ENCODE measurements at regions not wholly inside any gene's neighbourhood (a gene's known extent, or its start where the extent isn't known, plus 50 kb on each side); places are given as distances from the start of the nearest gene placed in this dataset.

DNA sequence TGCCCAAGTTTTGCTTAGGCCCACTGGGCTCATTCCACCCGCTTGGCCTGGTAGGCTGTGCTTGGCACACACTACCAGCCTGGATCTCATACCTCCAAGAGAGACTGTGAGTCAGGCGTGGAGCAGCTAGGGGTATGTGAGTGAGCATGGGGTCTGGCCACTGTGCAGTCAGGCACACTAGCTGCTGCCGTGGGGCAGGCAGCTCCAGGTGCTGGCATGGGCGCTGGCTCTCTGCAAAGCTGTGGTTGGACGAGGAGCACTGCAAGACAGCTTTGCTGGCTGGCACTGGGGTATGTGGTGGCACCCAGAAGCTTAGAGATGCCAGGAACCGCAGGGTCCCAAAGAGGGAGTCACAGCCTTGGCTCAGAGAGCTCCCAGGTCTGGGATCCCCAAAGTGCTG lies 377.8 kb downstream of the KCTD8 start:
- FAIRE-seq (no peak), DNase-seq (ENCODE audit: low read depth, low spot score) (no peak)
- Histone ChIP-seq H3K79me2 (ENCODE audit: control insufficient read depth, insufficient read depth, low read length) (no peaks in the 10 kb centered on the region), H3K4me2 (ENCODE audit: control insufficient read depth, extremely low read depth, insufficient read depth, low read depth, low read length) (no peak overlapping the region), H3K9me1 (ENCODE audit: control insufficient read depth, extremely low read depth, insufficient read depth, low read length) (no peaks in the 10 kb centered on the region), H4K20me1 (ENCODE audit: control insufficient read depth, extremely low read depth, insufficient read depth, low read length) (no peaks in the 10 kb centered on the region), H3K27me3 (ENCODE audit: control insufficient read depth, extremely low read depth, insufficient read depth, low read length) (no peaks in the 10 kb centered on the region), H3K9me3 (ENCODE audit: control insufficient read depth, low read depth, low read length) (no peaks in the 10 kb centered on the region), H3K27ac (ENCODE audit: control insufficient read depth, insufficient read depth, low read length) (no peak overlapping the region), H2AFZ (ENCODE audit: control insufficient read depth, low read length) (no peak overlapping the region), H3K36me3 (ENCODE audit: control insufficient read depth in 2 of 2, extremely low read depth in 1 of 2, insufficient read depth in 2 of 2, low read length in 2 of 2) (no peaks in the 10 kb centered on the region), H3K4me1 (ENCODE audit: control insufficient read depth, extremely low read depth, insufficient read depth, low read length) (no peaks in the 10 kb centered on the region), H3K9ac (ENCODE audit: control insufficient read depth, extremely low read depth, insufficient read depth, low read length) (no peak overlapping the region), H3K4me3 (ENCODE audit: control insufficient read depth in 2 of 3, extremely low read depth in 1 of 3, insufficient read depth in 2 of 3, low read depth in 1 of 3, low read length in 3 of 3) (no peak overlapping the region)
- dilution Hi-C loops (cut with MboI; ENCODE audit: extremely low pct_ligation_motif_present, low sequenced_read_pairs), result no loop called here
- TF ChIP-seq, protein P1, sequence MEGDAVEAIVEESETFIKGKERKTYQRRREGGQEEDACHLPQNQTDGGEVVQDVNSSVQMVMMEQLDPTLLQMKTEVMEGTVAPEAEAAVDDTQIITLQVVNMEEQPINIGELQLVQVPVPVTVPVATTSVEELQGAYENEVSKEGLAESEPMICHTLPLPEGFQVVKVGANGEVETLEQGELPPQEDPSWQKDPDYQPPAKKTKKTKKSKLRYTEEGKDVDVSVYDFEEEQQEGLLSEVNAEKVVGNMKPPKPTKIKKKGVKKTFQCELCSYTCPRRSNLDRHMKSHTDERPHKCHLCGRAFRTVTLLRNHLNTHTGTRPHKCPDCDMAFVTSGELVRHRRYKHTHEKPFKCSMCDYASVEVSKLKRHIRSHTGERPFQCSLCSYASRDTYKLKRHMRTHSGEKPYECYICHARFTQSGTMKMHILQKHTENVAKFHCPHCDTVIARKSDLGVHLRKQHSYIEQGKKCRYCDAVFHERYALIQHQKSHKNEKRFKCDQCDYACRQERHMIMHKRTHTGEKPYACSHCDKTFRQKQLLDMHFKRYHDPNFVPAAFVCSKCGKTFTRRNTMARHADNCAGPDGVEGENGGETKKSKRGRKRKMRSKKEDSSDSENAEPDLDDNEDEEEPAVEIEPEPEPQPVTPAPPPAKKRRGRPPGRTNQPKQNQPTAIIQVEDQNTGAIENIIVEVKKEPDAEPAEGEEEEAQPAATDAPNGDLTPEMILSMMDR (optimal IDR thresholded peaks at IDR 0.05 in 1 of 3, IDR thresholded peaks at IDR 0.05 in 1 of 3, conservative IDR thresholded peaks at IDR 0.05 in 1 of 3; ENCODE audit: extremely low read depth in 1 of 3, insufficient read depth in 2 of 3, low read length in 3 of 3), result no peak
- no peak for TF ChIP-seq EZH2 (IDR thresholded peaks at IDR 0.05; ENCODE audit: low read length)

DNA sequence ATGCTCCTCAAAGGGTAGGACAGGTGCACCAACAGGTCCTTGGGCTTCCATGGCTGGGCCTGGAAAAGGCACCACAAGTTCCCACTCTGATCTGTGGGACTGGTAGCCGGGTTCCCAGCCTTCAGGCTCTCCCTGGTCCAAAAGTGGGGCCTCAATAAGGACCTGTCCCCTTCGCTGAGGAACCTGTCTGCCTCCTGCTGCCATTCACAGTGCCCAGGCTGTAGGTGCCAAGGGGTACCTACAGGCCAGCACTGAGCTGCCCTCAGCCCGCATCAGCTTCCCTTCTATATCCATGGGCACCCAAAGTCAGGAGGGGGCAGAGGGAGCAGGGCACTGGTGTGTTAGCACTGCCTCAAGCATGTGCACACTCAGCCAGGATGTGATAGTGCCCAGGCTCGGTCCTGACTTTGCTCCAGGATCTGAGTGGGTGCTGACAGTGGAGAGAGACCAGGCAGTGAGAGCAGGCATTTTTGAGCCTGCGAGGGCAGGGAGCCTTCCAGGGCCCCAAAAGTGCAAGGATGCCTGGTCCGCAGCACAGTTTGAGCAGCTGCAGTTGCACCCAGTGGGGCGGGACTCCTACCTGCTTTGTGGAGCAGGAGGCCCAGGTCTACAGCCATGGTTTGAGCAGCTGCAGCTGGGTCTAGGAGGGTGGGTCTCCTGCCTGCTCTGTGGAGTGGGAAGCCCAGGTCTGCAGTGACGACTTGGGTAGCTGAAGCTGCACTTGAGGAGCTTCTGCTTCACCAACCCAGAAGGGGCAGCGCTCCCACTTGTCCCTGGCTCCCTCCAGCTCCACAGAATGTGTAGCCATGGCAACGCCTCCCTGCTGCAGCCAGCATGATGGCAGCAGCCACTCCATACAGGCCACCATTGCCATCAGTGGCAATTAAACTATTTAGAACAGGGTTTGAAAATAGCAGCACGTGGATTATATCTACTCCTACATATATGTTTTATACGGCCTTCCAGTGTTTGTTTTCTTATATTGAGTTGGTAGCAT lies 376.4 kb downstream of the KCTD8 start:
- dilution Hi-C loops (cut with MboI; ENCODE audit: extremely low pct_ligation_motif_present, low sequenced_read_pairs), result no loop called here
- Histone ChIP-seq H3K9me1 (ENCODE audit: control insufficient read depth, extremely low read depth, insufficient read depth, low read length) (no peaks in the 10 kb centered on the region), H3K27ac (ENCODE audit: control insufficient read depth, insufficient read depth, low read length) (no peak overlapping the region), H3K4me3 (ENCODE audit: control insufficient read depth in 2 of 3, extremely low read depth in 1 of 3, insufficient read depth in 2 of 3, low read depth in 1 of 3, low read length in 3 of 3) (no peak overlapping the region), H3K4me1 (ENCODE audit: control insufficient read depth, extremely low read depth, insufficient read depth, low read length) (no peaks in the 10 kb centered on the region), H3K36me3 (ENCODE audit: control insufficient read depth in 2 of 2, extremely low read depth in 1 of 2, insufficient read depth in 2 of 2, low read length in 2 of 2) (no peaks in the 10 kb centered on the region), H3K79me2 (ENCODE audit: control insufficient read depth, insufficient read depth, low read length) (no peaks in the 10 kb centered on the region), H3K4me2 (ENCODE audit: control insufficient read depth, extremely low read depth, insufficient read depth, low read depth, low read length) (no peak overlapping the region), H3K9me3 (ENCODE audit: control insufficient read depth, low read depth, low read length) (no peaks in the 10 kb centered on the region), H3K9ac (ENCODE audit: control insufficient read depth, extremely low read depth, insufficient read depth, low read length) (no peak overlapping the region), H3K27me3 (ENCODE audit: control insufficient read depth, extremely low read depth, insufficient read depth, low read length) (no peaks in the 10 kb centered on the region), H4K20me1 (ENCODE audit: control insufficient read depth, extremely low read depth, insufficient read depth, low read length) (no peaks in the 10 kb centered on the region), H2AFZ (ENCODE audit: control insufficient read depth, low read length) (no peak overlapping the region)
- no peak for FAIRE-seq
- no peak for TF ChIP-seq EZH2 (IDR thresholded peaks at IDR 0.05; ENCODE audit: low read length)
- TF ChIP-seq, protein P1 (optimal IDR thresholded peaks at IDR 0.05 in 1 of 3, IDR thresholded peaks at IDR 0.05 in 1 of 3, conservative IDR thresholded peaks at IDR 0.05 in 1 of 3; ENCODE audit: extremely low read depth in 1 of 3, insufficient read depth in 2 of 3, low read length in 3 of 3), result no peak
- no peak for DNase-seq (ENCODE audit: low read depth, low spot score)

All from keratinocyte (primary cell).